Vagina (tissue), 2 donors: ENCODE measurements at regions not wholly inside any gene's neighbourhood (a gene's known extent, or its start where the extent isn't known, plus 50 kb on each side); places are given as distances from the start of the nearest gene placed in this dataset.

ENCODE experiments used
- DNase-seq, 2 donors: peaks; one replicate each; pipeline ENCODE4 v3.0.0-alpha.2; 2017; ENCODE audit errors: extremely low spot score in 2 of 2
- H3K27ac ChIP-seq: fragments of 200-600 bp; sonication (generic); one replicate; pipeline ENCODE4 v1.5.1; 2019
- H3K27me3 ChIP-seq: fragments of 200-600 bp; sonication (generic); one replicate; pipeline ENCODE4 v1.5.1; 2019
- H3K36me3 ChIP-seq, 2 donors: fragments of 200-600 bp; sonication (generic); one replicate each; pipeline ENCODE4 v1.5.1; 2017 to 2019
- H3K4me1 ChIP-seq: fragments of 200-600 bp; sonication (generic); one replicate; pipeline ENCODE4 v1.5.1; 2019
- H3K4me3 ChIP-seq, 2 donors: fragments of 200-600 bp; sonication (generic); 1 replicate in 1 of 2; 2 replicates in 1 of 2; pipeline ENCODE4 v1.5.1; 2016 to 2019
- H3K9me3 ChIP-seq: fragments of 200-600 bp; sonication (generic); one replicate; pipeline ENCODE4 v1.5.1; 2019
- POLR2A ChIP-seq, 2 donors: fragments of 450-650 bp; IDR thresholded peaks; one replicate each; pipeline ENCODE4 v1.6.1; 2017; ENCODE audit warnings: antibody characterized with exemption in 2 of 2, mild to moderate bottlenecking in 2 of 2, moderate library complexity in 2 of 2
- POLR2AphosphoS5 ChIP-seq, 2 donors: sonication (generic); formaldehyde crosslinking; IDR thresholded peaks; one replicate each; pipeline ENCODE4 v1.9.0; 2017; ENCODE audit warnings: antibody characterized with exemption in 2 of 2, mild to moderate bottlenecking in 2 of 2, low read depth in 1 of 2; ENCODE audit not compliant: insufficient read depth in 1 of 2
- intact Hi-C: fragments of 100-400 bp; cut with DNase I; formaldehyde crosslinking; loops from one replicate; pipeline ENCODE4 v1.15.1; 2023
- TF ChIP-seq, protein P1 (sequence below), 3 experiments: fragments of 450-650 bp in 2 of 3; fragments of 200-600 bp in 1 of 3; sonication (generic) in 1 of 3; IDR thresholded peaks; one replicate each; pipeline ENCODE4 v1.5.1; 2017 to 2019; ENCODE audit warnings: antibody characterized with exemption in 3 of 3, mild to moderate bottlenecking in 2 of 3, moderate library complexity in 2 of 3

DNA sequence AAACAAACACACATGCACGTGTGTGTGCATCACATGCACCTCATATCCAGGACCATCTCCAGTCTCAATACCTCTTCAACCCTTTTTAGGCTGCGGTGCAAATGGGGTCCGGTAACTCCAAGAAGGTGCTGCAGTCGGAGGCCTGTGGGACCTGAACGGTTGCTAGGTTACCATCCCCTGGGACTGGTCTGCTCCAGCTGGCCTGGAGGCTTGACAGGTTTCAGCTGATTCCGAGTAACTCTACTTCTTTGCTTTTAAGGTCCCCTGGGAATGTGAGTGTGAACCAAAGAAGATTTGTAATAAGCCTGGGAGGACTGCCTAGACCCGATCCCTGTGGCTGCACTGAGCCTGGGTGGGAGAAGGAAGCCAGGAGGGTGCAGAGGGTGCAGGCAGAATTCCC, 117.5 kb downstream of the CCNA1 start:
- no peaks in the 10 kb centered on the region for H3K4me1 ChIP-seq
- no peak overlapping the region for H3K4me3 ChIP-seq
- no peaks in the 10 kb centered on the region for H3K36me3 ChIP-seq
- DNase-seq = no peak
- TF ChIP-seq POLR2AphosphoS5 (IDR thresholded peaks at IDR 0.05; ENCODE audit: insufficient read depth in 1 of 2, low read depth in 1 of 2) (no peak), POLR2A (IDR thresholded peaks at IDR 0.05) (no peak)
- TF ChIP-seq, protein P1, sequence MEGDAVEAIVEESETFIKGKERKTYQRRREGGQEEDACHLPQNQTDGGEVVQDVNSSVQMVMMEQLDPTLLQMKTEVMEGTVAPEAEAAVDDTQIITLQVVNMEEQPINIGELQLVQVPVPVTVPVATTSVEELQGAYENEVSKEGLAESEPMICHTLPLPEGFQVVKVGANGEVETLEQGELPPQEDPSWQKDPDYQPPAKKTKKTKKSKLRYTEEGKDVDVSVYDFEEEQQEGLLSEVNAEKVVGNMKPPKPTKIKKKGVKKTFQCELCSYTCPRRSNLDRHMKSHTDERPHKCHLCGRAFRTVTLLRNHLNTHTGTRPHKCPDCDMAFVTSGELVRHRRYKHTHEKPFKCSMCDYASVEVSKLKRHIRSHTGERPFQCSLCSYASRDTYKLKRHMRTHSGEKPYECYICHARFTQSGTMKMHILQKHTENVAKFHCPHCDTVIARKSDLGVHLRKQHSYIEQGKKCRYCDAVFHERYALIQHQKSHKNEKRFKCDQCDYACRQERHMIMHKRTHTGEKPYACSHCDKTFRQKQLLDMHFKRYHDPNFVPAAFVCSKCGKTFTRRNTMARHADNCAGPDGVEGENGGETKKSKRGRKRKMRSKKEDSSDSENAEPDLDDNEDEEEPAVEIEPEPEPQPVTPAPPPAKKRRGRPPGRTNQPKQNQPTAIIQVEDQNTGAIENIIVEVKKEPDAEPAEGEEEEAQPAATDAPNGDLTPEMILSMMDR (IDR thresholded peaks at IDR 0.05) = no peak
- no peaks in the 10 kb centered on the region for H3K27me3 ChIP-seq
- H3K27ac ChIP-seq = no peak overlapping the region
- H3K9me3 ChIP-seq = no peaks in the 10 kb centered on the region
- intact Hi-C loops = no loop called here

GRCh38 chr13:36550177-36550576, 117.9 kb downstream of the CCNA1 start:
- Histone ChIP-seq H3K4me3 (no peak overlapping the region), H3K4me1 (no peaks in the 10 kb centered on the region), H3K27me3 (no peaks in the 10 kb centered on the region), H3K9me3 (no peaks in the 10 kb centered on the region), H3K27ac (no peak overlapping the region), H3K36me3 (no peaks in the 10 kb centered on the region)
- intact Hi-C loops = no loop called here
- no peak for DNase-seq
- TF ChIP-seq, protein P1 (IDR thresholded peaks at IDR 0.05) = no peak
- TF ChIP-seq POLR2A (IDR thresholded peaks at IDR 0.05) = no peak
- TF ChIP-seq POLR2AphosphoS5 (IDR thresholded peaks at IDR 0.05; ENCODE audit: insufficient read depth in 1 of 2, low read depth in 1 of 2) = no peak

- no peaks in the 10 kb centered on the region for H3K9me3 ChIP-seq
- intact Hi-C loops = no loop called here
- H3K27me3 ChIP-seq = no peaks in the 10 kb centered on the region
- H3K36me3 ChIP-seq = no peaks in the 10 kb centered on the region
- H3K4me3 ChIP-seq = no peak overlapping the region
- H3K27ac ChIP-seq = no peak overlapping the region
- no peaks in the 10 kb centered on the region for H3K4me1 ChIP-seq
- TF ChIP-seq, protein P1 (IDR thresholded peaks at IDR 0.05) = no peak
- no peak for TF ChIP-seq POLR2AphosphoS5 (IDR thresholded peaks at IDR 0.05; ENCODE audit: insufficient read depth in 1 of 2, low read depth in 1 of 2)
- TF ChIP-seq POLR2A (IDR thresholded peaks at IDR 0.05) = no peak
- no peak for DNase-seq
Measured at GRCh38 chr13:36551445-36551844, 119.2 kb downstream of the CCNA1 start.

- TF ChIP-seq POLR2A (IDR thresholded peaks at IDR 0.05) = no peak
- TF ChIP-seq POLR2AphosphoS5 (IDR thresholded peaks at IDR 0.05; ENCODE audit: insufficient read depth in 1 of 2, low read depth in 1 of 2) = no peak
- TF ChIP-seq, protein P1 (IDR thresholded peaks at IDR 0.05) = no peak
- Histone ChIP-seq H3K4me1 (no peaks in the 10 kb centered on the region), H3K9me3 (no peaks in the 10 kb centered on the region), H3K4me3 (no peak overlapping the region), H3K27me3 (no peaks in the 10 kb centered on the region), H3K27ac (no peak overlapping the region), H3K36me3 (no peaks in the 10 kb centered on the region)
- intact Hi-C loops = no loop called here
- no peak for DNase-seq
Measured at GRCh38 chr13:36552334-36552733, 120.0 kb downstream of the CCNA1 start.

GRCh38 chr13:36553491-36553890, 120.3 kb upstream of the SERTM1 start:
- Histone ChIP-seq H3K36me3 (no peaks in the 10 kb centered on the region), H3K4me1 (no peaks in the 10 kb centered on the region), H3K27ac (no peak overlapping the region), H3K9me3 (no peaks in the 10 kb centered on the region), H3K27me3 (no peaks in the 10 kb centered on the region), H3K4me3 (no peak overlapping the region)
- TF ChIP-seq POLR2AphosphoS5 (IDR thresholded peaks at IDR 0.05; ENCODE audit: insufficient read depth in 1 of 2, low read depth in 1 of 2) (no peak), POLR2A (IDR thresholded peaks at IDR 0.05) (no peak)
- TF ChIP-seq, protein P1 (IDR thresholded peaks at IDR 0.05) = no peak
- intact Hi-C loops = no loop called here
- DNase-seq = no peak
